ENCODE measurements at regions not wholly inside any gene's neighbourhood (a gene's known extent, or its start where the extent isn't known, plus 50 kb on each side); places are given as distances from the start of the nearest gene placed in this dataset.

- intact Hi-C loops (cut with DNase I) = no loop called here
- Histone ChIP-seq H3K27me3 (ENCODE audit: control insufficient read depth, insufficient read depth, low read length) (no peaks in the 10 kb centered on the region), H3K36me3 (ENCODE audit: control insufficient read depth in 2 of 3, insufficient read depth in 3 of 3, low read length in 3 of 3) (no peaks in the 10 kb centered on the region), H3K4me1 (ENCODE audit: control insufficient read depth in 2 of 3, insufficient read depth in 2 of 3, low read depth in 1 of 3, low read length in 3 of 3) (no peaks in the 10 kb centered on the region), H3K27ac (ENCODE audit: low read depth in 2 of 2, low read length in 2 of 2) (no peak overlapping the region), H3K9me3 (ENCODE audit: control insufficient read depth in 2 of 3, insufficient read depth in 1 of 3, low read length in 3 of 3) (no peaks in the 10 kb centered on the region), H3K9ac (ENCODE audit: low read length in 3 of 3) (no peak overlapping the region), H3K4me3 (ENCODE audit: low read length in 3 of 3) (peak overlapping the region in 1 of 3 donors; percentile 32)
- TF ChIP-seq CTCF (IDR thresholded peaks at IDR 0.05; ENCODE audit: borderline replicate concordance, extremely low read depth, insufficient read depth) = no peak
- DNase-seq (no peak), FAIRE-seq (no peak)
These were observed 1000.4 kb upstream of the ACVR2A start for GRCh38 chr2:146844226-146844990.

- Histone ChIP-seq H3K36me3 (ENCODE audit: control insufficient read depth in 2 of 3, insufficient read depth in 3 of 3, low read length in 3 of 3) (no peaks in the 10 kb centered on the region), H3K27ac (ENCODE audit: low read depth in 2 of 2, low read length in 2 of 2) (no peak overlapping the region), H3K4me1 (ENCODE audit: control insufficient read depth in 2 of 3, insufficient read depth in 2 of 3, low read depth in 1 of 3, low read length in 3 of 3) (no peaks in the 10 kb centered on the region), H3K4me3 (ENCODE audit: low read length in 3 of 3) (no peak overlapping the region), H3K9ac (ENCODE audit: low read length in 3 of 3) (no peak overlapping the region), H3K9me3 (ENCODE audit: control insufficient read depth in 2 of 3, insufficient read depth in 1 of 3, low read length in 3 of 3) (no peaks in the 10 kb centered on the region), H3K27me3 (ENCODE audit: control insufficient read depth, insufficient read depth, low read length) (no peaks in the 10 kb centered on the region)
- intact Hi-C loops (cut with DNase I) = no loop called here
- FAIRE-seq (no peak), DNase-seq (no peak)
- TF ChIP-seq CTCF (IDR thresholded peaks at IDR 0.05; ENCODE audit: borderline replicate concordance, extremely low read depth, insufficient read depth) = no peak
These were observed 1007.0 kb upstream of the ACVR2A start for GRCh38 chr2:146837857-146838256.

GRCh38 chr2:146826388-146826787 lies 1018.4 kb upstream of the ACVR2A start:
- no peak for FAIRE-seq
- Histone ChIP-seq H3K4me3 (ENCODE audit: low read length in 3 of 3) (no peak overlapping the region), H3K36me3 (ENCODE audit: control insufficient read depth in 2 of 3, insufficient read depth in 3 of 3, low read length in 3 of 3) (no peaks in the 10 kb centered on the region)

More at GRCh38 chr2:146826388-146826787, 1018.4 kb upstream of the ACVR2A start:
- DNase-seq = peak in 2 of 5 donors; percentile 9 to 21
- Histone ChIP-seq H3K9me3 (ENCODE audit: control insufficient read depth in 2 of 3, insufficient read depth in 1 of 3, low read length in 3 of 3) (no peaks in the 10 kb centered on the region), H3K4me1 (ENCODE audit: control insufficient read depth in 2 of 3, insufficient read depth in 2 of 3, low read depth in 1 of 3, low read length in 3 of 3) (no peaks in the 10 kb centered on the region), H3K27ac (ENCODE audit: low read depth in 2 of 2, low read length in 2 of 2) (no peak overlapping the region), H3K9ac (ENCODE audit: low read length in 3 of 3) (no peak overlapping the region), H3K27me3 (ENCODE audit: control insufficient read depth, insufficient read depth, low read length) (no peaks in the 10 kb centered on the region)
- TF ChIP-seq CTCF (IDR thresholded peaks at IDR 0.05; ENCODE audit: borderline replicate concordance, extremely low read depth, insufficient read depth) = no peak
- intact Hi-C loops (cut with DNase I) = no loop called here

Measured in kidney (tissue), 13 donors.